ENCODE measurements at regions not wholly inside any gene's neighbourhood (a gene's known extent, or its start where the extent isn't known, plus 50 kb on each side); places are given as distances from the start of the nearest gene placed in this dataset.
"Not testable (repeated sequence)": the region's sequence is repeated elsewhere in the genome, so short reads cannot be mapped to it uniquely, and the experiment has no call there.

DNA sequence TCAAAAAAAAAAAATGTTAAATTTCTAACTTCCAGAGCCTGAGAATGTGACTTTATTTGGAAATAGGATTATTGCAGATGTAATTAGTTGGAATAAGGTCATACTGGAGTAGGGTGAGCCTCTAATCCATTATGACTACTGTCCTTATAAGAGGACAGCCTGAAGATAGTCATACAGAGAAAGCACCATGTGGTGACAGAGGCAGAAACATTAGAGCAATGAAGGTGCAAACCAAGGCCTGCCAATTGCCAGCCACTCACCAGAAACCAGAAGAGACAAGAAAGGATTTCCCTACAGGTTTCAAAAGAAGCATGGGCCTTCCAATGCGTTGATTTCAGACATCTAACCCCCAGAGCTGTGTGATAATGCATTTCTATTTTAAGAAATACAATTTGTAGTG is 659.2 kb upstream of the CHD1 start (continued):
- TF ChIP-seq, protein P1, sequence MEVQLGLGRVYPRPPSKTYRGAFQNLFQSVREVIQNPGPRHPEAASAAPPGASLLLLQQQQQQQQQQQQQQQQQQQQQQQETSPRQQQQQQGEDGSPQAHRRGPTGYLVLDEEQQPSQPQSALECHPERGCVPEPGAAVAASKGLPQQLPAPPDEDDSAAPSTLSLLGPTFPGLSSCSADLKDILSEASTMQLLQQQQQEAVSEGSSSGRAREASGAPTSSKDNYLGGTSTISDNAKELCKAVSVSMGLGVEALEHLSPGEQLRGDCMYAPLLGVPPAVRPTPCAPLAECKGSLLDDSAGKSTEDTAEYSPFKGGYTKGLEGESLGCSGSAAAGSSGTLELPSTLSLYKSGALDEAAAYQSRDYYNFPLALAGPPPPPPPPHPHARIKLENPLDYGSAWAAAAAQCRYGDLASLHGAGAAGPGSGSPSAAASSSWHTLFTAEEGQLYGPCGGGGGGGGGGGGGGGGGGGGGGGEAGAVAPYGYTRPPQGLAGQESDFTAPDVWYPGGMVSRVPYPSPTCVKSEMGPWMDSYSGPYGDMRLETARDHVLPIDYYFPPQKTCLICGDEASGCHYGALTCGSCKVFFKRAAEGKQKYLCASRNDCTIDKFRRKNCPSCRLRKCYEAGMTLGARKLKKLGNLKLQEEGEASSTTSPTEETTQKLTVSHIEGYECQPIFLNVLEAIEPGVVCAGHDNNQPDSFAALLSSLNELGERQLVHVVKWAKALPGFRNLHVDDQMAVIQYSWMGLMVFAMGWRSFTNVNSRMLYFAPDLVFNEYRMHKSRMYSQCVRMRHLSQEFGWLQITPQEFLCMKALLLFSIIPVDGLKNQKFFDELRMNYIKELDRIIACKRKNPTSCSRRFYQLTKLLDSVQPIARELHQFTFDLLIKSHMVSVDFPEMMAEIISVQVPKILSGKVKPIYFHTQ (CRISPR knock-in tag; IDR thresholded peaks at IDR 0.05), result no peak

DNA sequence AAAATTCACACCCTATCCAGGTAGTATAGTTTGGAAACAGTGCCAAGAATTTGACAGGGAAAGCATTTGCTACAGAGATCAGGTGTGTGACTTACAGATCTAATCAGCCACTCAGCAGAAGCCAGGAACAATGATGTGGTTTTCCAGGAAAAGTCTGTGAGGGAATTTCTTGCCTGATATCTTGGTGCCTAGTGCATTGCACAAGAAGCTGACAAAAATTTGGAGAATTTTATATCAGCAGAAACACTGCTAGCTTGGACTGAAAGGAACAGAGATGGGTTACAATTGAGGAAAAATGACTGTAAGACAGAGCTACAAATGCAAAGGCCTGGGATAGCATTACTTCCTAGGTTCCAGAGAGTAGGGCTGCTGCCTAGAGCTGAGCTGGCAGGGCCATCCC is 658.1 kb upstream of the CHD1 start:
- Mint-ChIP-seq H3K27me3 (ENCODE audit: low read depth) (no peaks in the 10 kb centered on the region), H3K27ac (no peak overlapping the region), H3K4me1 (peaks cover 14% of the 10 kb centered on the region), H3K36me3 (no peaks in the 10 kb centered on the region), H3K9me3 (no peaks in the 10 kb centered on the region), H3K4me3 (no peak overlapping the region)
- ATAC-seq (no peak), DNase-seq (ENCODE audit: low spot score) (no peak)
- TF ChIP-seq SMAD3 (CRISPR knock-in tag; IDR thresholded peaks at IDR 0.05; ENCODE audit: borderline replicate concordance) (no peak), RORB (CRISPR knock-in tag; IDR thresholded peaks at IDR 0.05) (no peak), ZNF138 (CRISPR knock-in tag; conservative IDR thresholded peaks at IDR 0.05) (no peak), ZNF263 (CRISPR knock-in tag; IDR thresholded peaks at IDR 0.05; ENCODE audit: low read depth) (no peak), SOX15 (CRISPR knock-in tag; IDR thresholded peaks at IDR 0.05) (no peak), GRHL2 (CRISPR knock-in tag; IDR thresholded peaks at IDR 0.05; ENCODE audit: insufficient replicate concordance, severe bottlenecking) (no peak)
- TF ChIP-seq, protein P2, sequence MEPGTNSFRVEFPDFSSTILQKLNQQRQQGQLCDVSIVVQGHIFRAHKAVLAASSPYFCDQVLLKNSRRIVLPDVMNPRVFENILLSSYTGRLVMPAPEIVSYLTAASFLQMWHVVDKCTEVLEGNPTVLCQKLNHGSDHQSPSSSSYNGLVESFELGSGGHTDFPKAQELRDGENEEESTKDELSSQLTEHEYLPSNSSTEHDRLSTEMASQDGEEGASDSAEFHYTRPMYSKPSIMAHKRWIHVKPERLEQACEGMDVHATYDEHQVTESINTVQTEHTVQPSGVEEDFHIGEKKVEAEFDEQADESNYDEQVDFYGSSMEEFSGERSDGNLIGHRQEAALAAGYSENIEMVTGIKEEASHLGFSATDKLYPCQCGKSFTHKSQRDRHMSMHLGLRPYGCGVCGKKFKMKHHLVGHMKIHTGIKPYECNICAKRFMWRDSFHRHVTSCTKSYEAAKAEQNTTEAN (CRISPR knock-in tag; IDR thresholded peaks at IDR 0.05), result no peak
- TF ChIP-seq, protein P3, sequence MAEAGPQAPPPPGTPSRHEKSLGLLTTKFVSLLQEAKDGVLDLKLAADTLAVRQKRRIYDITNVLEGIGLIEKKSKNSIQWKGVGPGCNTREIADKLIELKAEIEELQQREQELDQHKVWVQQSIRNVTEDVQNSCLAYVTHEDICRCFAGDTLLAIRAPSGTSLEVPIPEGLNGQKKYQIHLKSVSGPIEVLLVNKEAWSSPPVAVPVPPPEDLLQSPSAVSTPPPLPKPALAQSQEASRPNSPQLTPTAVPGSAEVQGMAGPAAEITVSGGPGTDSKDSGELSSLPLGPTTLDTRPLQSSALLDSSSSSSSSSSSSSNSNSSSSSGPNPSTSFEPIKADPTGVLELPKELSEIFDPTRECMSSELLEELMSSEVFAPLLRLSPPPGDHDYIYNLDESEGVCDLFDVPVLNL (CRISPR knock-in tag; IDR thresholded peaks at IDR 0.05; ENCODE audit: borderline replicate concordance, low read depth), result no peak
- TF ChIP-seq, protein P4, sequence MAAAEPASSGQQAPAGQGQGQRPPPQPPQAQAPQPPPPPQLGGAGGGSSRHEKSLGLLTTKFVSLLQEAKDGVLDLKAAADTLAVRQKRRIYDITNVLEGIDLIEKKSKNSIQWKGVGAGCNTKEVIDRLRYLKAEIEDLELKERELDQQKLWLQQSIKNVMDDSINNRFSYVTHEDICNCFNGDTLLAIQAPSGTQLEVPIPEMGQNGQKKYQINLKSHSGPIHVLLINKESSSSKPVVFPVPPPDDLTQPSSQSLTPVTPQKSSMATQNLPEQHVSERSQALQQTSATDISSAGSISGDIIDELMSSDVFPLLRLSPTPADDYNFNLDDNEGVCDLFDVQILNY (CRISPR knock-in tag; IDR thresholded peaks at IDR 0.05), result no peak
- POLR2A ChIA-PET, result no interaction called here
- CTCF ChIA-PET, result no interaction called here

DNA sequence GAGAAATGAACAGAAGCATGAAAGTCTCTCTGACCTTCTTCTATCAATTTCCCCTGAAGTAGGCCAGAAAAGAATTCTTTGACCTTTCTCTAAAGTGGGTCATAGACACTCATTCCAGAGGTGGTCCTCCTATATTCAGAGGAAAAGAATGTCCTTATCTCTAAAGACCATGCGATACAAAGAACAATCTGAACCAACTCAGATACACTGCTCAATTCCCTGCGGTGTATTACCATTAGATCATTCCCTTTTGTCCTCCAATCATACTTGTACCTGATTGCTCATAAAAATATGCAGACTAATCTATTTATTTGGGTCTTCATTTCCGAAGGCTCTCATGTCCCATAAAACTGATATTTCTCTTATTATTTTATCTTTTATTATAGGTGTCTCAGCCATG is 652.4 kb upstream of the CHD1 start:
- DNase-seq (ENCODE audit: low spot score); H3K36me3 Mint-ChIP-seq; H3K4me3 Mint-ChIP-seq; H3K27ac Mint-ChIP-seq; H3K9me3 Mint-ChIP-seq; POLR2A ChIA-PET; H3K4me1 Mint-ChIP-seq; H3K27me3 Mint-ChIP-seq (ENCODE audit: low read depth); CTCF ChIA-PET; ATAC-seq: not testable (repeated sequence)

DNA sequence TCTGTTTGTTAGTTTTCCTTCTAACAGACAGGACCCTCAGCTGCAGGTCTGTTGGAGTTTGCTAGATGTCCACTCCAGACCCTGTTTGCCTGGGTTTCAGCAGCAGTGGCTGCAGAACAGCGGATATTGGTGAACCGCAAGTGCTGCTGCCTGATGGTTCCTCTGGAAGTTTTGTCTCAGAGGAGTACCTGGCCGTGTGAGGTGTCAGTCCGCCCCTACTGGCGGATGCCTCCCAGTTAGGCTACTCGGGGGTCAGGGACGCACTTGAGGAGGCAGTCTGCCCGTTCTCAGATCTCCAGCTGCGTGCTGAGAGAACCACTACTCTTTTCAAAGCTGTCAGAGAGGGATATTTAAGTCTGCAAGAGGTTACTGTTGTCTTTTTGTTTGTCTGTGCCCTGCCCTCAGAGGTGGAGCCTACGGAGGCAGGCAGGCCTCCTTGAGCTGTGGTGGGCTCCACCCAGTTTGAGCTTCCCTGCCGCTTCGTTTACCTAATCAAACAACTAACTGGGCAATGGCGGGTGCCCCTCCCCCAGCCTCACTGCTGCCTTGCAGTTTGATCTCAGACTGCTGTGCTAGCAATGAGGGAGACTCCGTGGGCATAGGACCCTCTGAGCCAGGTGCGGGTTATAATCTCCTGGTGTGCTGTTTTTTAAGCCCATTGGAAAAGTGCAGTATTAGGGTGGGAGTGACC is 634.3 kb upstream of the CHD1 start:
- CTCF ChIA-PET, ATAC-seq, H3K27ac Mint-ChIP-seq: not testable (repeated sequence)
- peaks cover 11% of the 10 kb centered on the region for H3K27me3 Mint-ChIP-seq (ENCODE audit: low read depth)
- DNase-seq (ENCODE audit: low spot score), result peak; percentile 52
- POLR2A ChIA-PET, result interaction anchor here (0.6 kb wide), 1 partner anchor 127 kb away, joined by 5 read pairs; no protein-coding TSS in a partner anchor
- H3K9me3 Mint-ChIP-seq, result peaks cover 28% of the 10 kb centered on the region
- H3K4me1 Mint-ChIP-seq, result peaks cover 13% of the 10 kb centered on the region
- H3K36me3 Mint-ChIP-seq, result peaks cover 24% of the 10 kb centered on the region
- peak overlapping the region; percentile 58 for H3K4me3 Mint-ChIP-seq

Data from WTC11 (cell line).